Renal pelvis (tissue), 1 donor: ENCODE measurements at regions not wholly inside any gene's neighbourhood (a gene's known extent, or its start where the extent isn't known, plus 50 kb on each side); places are given as distances from the start of the nearest gene placed in this dataset.
"Not testable (repeated sequence)": the region's sequence is repeated elsewhere in the genome, so short reads cannot be mapped to it uniquely, and the experiment has no call there.

Source experiments
- DNase-seq: peaks from one replicate; pipeline ENCODE4 v3.0.0-alpha.2; 2013

GRCh38 chr16:75996491-75996890 lies 270.2 kb upstream of the CPHXL start:
- DNase-seq = no peak

GRCh38 chr16:75997606-75998005 lies 271.3 kb upstream of the CPHXL start:
- DNase-seq = no peak

GRCh38 chr16:76007645-76008044 lies 269.6 kb upstream of the CNTNAP4 start:
- no peak for DNase-seq

GRCh38 chr16:76023835-76024234 lies 253.4 kb upstream of the CNTNAP4 start:
- no peak for DNase-seq

- DNase-seq = no peak
These were observed 241.5 kb upstream of the CNTNAP4 start for GRCh38 chr16:76035689-76036088.

- DNase-seq = no peak
These were observed 239.1 kb upstream of the CNTNAP4 start for GRCh38 chr16:76038097-76038496.

GRCh38 chr16:76052725-76053124 lies 224.5 kb upstream of the CNTNAP4 start:
- DNase-seq = no peak

- no peak for DNase-seq
These were observed 218.0 kb upstream of the CNTNAP4 start for GRCh38 chr16:76059186-76059585.

GRCh38 chr16:76059701-76060100 lies 217.5 kb upstream of the CNTNAP4 start:
- DNase-seq = no peak

GRCh38 chr16:76071690-76072089 lies 205.5 kb upstream of the CNTNAP4 start:
- no peak for DNase-seq

- peak; percentile 4 for DNase-seq
These were observed 195.2 kb upstream of the CNTNAP4 start for GRCh38 chr16:76081967-76082366.

- no peak for DNase-seq
These were observed 170.6 kb upstream of the CNTNAP4 start for GRCh38 chr16:76106647-76107046.

GRCh38 chr16:76108460-76108859 lies 168.7 kb upstream of the CNTNAP4 start:
- no peak for DNase-seq

- no peak for DNase-seq
These were observed 162.5 kb upstream of the CNTNAP4 start for GRCh38 chr16:76114681-76115080.

GRCh38 chr16:76118344-76118743 lies 158.9 kb upstream of the CNTNAP4 start:
- no peak for DNase-seq

- DNase-seq = no peak
These were observed 155.6 kb upstream of the CNTNAP4 start for GRCh38 chr16:76121636-76122035.

- no peak for DNase-seq
These were observed 153.2 kb upstream of the CNTNAP4 start for GRCh38 chr16:76123966-76124365.

GRCh38 chr16:76125871-76126270 lies 151.3 kb upstream of the CNTNAP4 start:
- DNase-seq = no peak

GRCh38 chr16:76138056-76138455 lies 139.1 kb upstream of the CNTNAP4 start:
- DNase-seq = not testable (repeated sequence)

- no peak for DNase-seq
These were observed 119.6 kb upstream of the CNTNAP4 start for GRCh38 chr16:76157629-76158028.

- DNase-seq = no peak
These were observed 115.2 kb upstream of the CNTNAP4 start for GRCh38 chr16:76162046-76162445.

- no peak for DNase-seq
These were observed 112.1 kb upstream of the CNTNAP4 start for GRCh38 chr16:76164970-76165558.

GRCh38 chr16:76175718-76176117 lies 101.5 kb upstream of the CNTNAP4 start:
- no peak for DNase-seq

GRCh38 chr16:76176153-76176552 lies 101.0 kb upstream of the CNTNAP4 start:
- no peak for DNase-seq

GRCh38 chr16:76176616-76177015 lies 100.6 kb upstream of the CNTNAP4 start:
- DNase-seq = no peak
